ENCODE measurements at regions not wholly inside any gene's neighbourhood (a gene's known extent, or its start where the extent isn't known, plus 50 kb on each side); places are given as distances from the start of the nearest gene placed in this dataset.

DNA sequence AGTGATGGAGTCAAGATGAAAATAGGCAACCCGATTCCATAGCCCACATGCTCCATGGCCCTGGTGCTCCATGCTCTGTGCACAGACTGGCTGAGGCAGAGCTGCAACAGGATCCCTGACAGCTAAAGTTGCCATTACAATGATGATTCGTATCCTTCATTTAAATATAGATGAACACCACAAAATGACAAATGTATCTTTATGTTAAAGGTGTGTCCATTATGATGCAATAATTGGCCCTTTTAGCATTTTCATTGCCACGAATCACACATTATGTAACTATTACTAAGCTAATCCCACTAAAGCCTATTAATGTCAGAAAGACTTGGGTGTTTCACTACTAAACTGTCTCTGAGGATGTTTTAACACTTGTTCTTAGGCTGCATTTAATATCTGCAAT lies 270.2 kb upstream of the THBS1 start:
- H3K27me3 ChIP-seq (replicated peaks; ENCODE audit: insufficient read depth, low read depth, low read length, poor library complexity): no peaks in the 10 kb centered on the region
- no peaks in the 10 kb centered on the region for H3K9me3 ChIP-seq (ENCODE audit: low read depth, low read length, poor library complexity, severe bottlenecking)
- H3K27ac ChIP-seq (ENCODE audit: low read depth, low read length, poor library complexity, severe bottlenecking): no peak overlapping the region
- intact Hi-C loops (cut with micrococcal nuclease; ENCODE audit: unreplicated experiment): no loop called here
- DNase-seq (ENCODE audit: low spot score): no peak
- H3K4me3 ChIP-seq (ENCODE audit: low read depth, low read length, poor library complexity, severe bottlenecking): no peak overlapping the region
- ChIA-PET POLR2A (ENCODE audit: low non-redundant PET) (no interaction called here), CTCF (no interaction called here)
- no peaks in the 10 kb centered on the region for H3K36me3 ChIP-seq (ENCODE audit: insufficient read depth, low read length, poor library complexity, severe bottlenecking)
- no TSS peak for BruUV-seq (replicated peaks)
- TF ChIP-seq CTCF (conservative IDR thresholded peaks at IDR 0.05; ENCODE audit: low read depth, low read length) (no peak), EZH2 (IDR thresholded peaks at IDR 0.05; ENCODE audit: borderline replicate concordance, low read depth, low read length, poor library complexity, severe bottlenecking) (no peak)
- H3K4me1 ChIP-seq (ENCODE audit: insufficient read depth, low read length, poor library complexity, severe bottlenecking): no peaks in the 10 kb centered on the region

DNA sequence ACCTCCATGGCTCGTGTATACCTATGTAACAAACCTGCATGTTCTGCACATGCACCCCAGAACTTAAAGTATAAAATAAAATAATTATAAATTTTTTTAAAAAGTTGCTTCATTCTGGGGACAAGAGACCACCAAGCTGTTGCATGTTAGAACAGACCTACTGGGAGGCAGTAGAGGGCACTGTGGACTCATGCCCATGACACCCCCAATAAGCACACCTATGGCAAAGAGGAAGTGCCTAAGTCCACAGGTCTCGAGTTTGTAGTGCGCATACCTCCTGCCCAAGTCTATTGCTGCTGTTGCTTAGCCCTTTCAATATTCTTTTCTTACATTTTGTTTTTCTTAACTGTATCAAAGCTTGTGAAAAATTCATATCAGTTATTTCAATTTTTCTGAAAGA lies 267.9 kb upstream of the THBS1 start:
- Histone ChIP-seq H3K36me3 (ENCODE audit: insufficient read depth, low read length, poor library complexity, severe bottlenecking) (no peaks in the 10 kb centered on the region), H3K27me3 (replicated peaks; ENCODE audit: insufficient read depth, low read depth, low read length, poor library complexity) (no peaks in the 10 kb centered on the region), H3K4me1 (ENCODE audit: insufficient read depth, low read length, poor library complexity, severe bottlenecking) (no peaks in the 10 kb centered on the region), H3K9me3 (ENCODE audit: low read depth, low read length, poor library complexity, severe bottlenecking) (no peaks in the 10 kb centered on the region), H3K4me3 (ENCODE audit: low read depth, low read length, poor library complexity, severe bottlenecking) (no peak overlapping the region), H3K27ac (ENCODE audit: low read depth, low read length, poor library complexity, severe bottlenecking) (no peak overlapping the region)
- no TSS peak for BruUV-seq (replicated peaks)
- ChIA-PET CTCF (no interaction called here), POLR2A (ENCODE audit: low non-redundant PET) (no interaction called here)
- intact Hi-C loops (cut with micrococcal nuclease; ENCODE audit: unreplicated experiment): no loop called here
- TF ChIP-seq EZH2 (IDR thresholded peaks at IDR 0.05; ENCODE audit: borderline replicate concordance, low read depth, low read length, poor library complexity, severe bottlenecking) (no peak), CTCF (conservative IDR thresholded peaks at IDR 0.05; ENCODE audit: low read depth, low read length) (no peak)
- no peak for DNase-seq (ENCODE audit: low spot score)

DNA sequence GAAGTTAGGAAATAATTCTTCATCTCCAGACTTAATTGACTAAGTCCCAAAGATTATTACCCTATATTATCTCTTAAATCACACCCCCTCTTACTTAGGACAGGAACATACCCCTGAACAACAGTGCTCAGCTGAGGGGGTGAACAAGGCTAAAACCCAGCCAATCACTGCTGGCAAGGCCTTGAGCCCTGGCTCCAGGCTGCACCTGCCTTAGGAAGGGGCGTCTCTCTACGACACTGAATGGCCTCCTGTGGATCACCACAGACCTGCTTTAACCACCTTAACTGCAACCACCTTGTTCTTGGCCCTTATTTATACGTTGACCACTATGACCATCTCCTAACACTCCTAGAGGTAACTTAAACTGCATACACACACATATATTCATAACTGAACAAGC lies 267.4 kb upstream of the THBS1 start:
- no peaks in the 10 kb centered on the region for H3K36me3 ChIP-seq (ENCODE audit: insufficient read depth, low read length, poor library complexity, severe bottlenecking)
- CTCF ChIA-PET: no interaction called here
- no peak for TF ChIP-seq EZH2 (IDR thresholded peaks at IDR 0.05; ENCODE audit: borderline replicate concordance, low read depth, low read length, poor library complexity, severe bottlenecking)
- no peak for TF ChIP-seq CTCF (conservative IDR thresholded peaks at IDR 0.05; ENCODE audit: low read depth, low read length)
- intact Hi-C loops (cut with micrococcal nuclease; ENCODE audit: unreplicated experiment): no loop called here
- H3K9me3 ChIP-seq (ENCODE audit: low read depth, low read length, poor library complexity, severe bottlenecking): no peaks in the 10 kb centered on the region
- no peak for DNase-seq (ENCODE audit: low spot score)
- H3K27ac ChIP-seq (ENCODE audit: low read depth, low read length, poor library complexity, severe bottlenecking): no peak overlapping the region
- BruUV-seq (replicated peaks): no TSS peak
- POLR2A ChIA-PET (ENCODE audit: low non-redundant PET): no interaction called here
- no peak overlapping the region for H3K4me3 ChIP-seq (ENCODE audit: low read depth, low read length, poor library complexity, severe bottlenecking)
- no peaks in the 10 kb centered on the region for H3K27me3 ChIP-seq (replicated peaks; ENCODE audit: insufficient read depth, low read depth, low read length, poor library complexity)
- no peaks in the 10 kb centered on the region for H3K4me1 ChIP-seq (ENCODE audit: insufficient read depth, low read length, poor library complexity, severe bottlenecking)
